A673 (cell line): ENCODE measurements at regions not wholly inside any gene's neighbourhood (a gene's known extent, or its start where the extent isn't known, plus 50 kb on each side); places are given as distances from the start of the nearest gene placed in this dataset.

Experiments
- BruUV-seq: library from RNA; stranded (reverse); fragments of 400-500 nt; replicated peaks from 2 replicates; lab custom pipeline; 2021; lab: Mats Ljungman, UMichigan
- CTCF ChIA-PET: fragments of 300-600 bp; sonication (Branson Sonifier 250); formaldehyde crosslinking; loops from one replicate; lab custom pipeline; 2022; ENCODE audit warnings: antibody characterized with exemption; lab: Charles Lee
- POLR2A ChIA-PET: fragments of 300-600 bp; sonication (Branson Sonifier 250); formaldehyde crosslinking; loops from one replicate; lab custom pipeline; 2022; ENCODE audit warnings: antibody characterized with exemption; ENCODE audit not compliant: low non-redundant PET; lab: Charles Lee
- DNase-seq: peaks from one replicate; pipeline ENCODE4 v3.0.0-alpha.2; 2015; ENCODE audit warnings: low spot score
- H3K27ac ChIP-seq: fragments of 200-600 bp; sonication (generic); 2 replicates; pipeline ENCODE4 v1.5.1; 2016; ENCODE audit warnings: mixed run types, low read depth, mild to moderate bottlenecking, mixed read lengths, antibody characterized with exemption, low read length; ENCODE audit not compliant: poor library complexity, severe bottlenecking
- H3K27me3 ChIP-seq: fragments of 200-600 bp; sonication (generic); replicated peaks from 2 replicates; pipeline ENCODE4 v1.6.1; 2017; ENCODE audit warnings: mixed run types, low read depth, mild to moderate bottlenecking, mixed read lengths, antibody characterized with exemption, low read length; ENCODE audit not compliant: insufficient read depth, poor library complexity
- H3K36me3 ChIP-seq: fragments of 200-600 bp; sonication (generic); 2 replicates; pipeline ENCODE4 v1.6.1; 2016; ENCODE audit warnings: mixed run types, mild to moderate bottlenecking, mixed read lengths, antibody characterized with exemption, low read length; ENCODE audit not compliant: insufficient read depth, poor library complexity, severe bottlenecking
- H3K4me1 ChIP-seq: fragments of 200-600 bp; sonication (generic); 2 replicates; pipeline ENCODE4 v1.6.1; 2017; ENCODE audit warnings: mixed run types, mild to moderate bottlenecking, mixed read lengths, antibody characterized with exemption, low read length; ENCODE audit not compliant: insufficient read depth, poor library complexity, severe bottlenecking
- H3K4me3 ChIP-seq: fragments of 200-600 bp; sonication (generic); 2 replicates; pipeline ENCODE4 v1.5.1; 2016; ENCODE audit warnings: low read depth, mixed run types, mild to moderate bottlenecking, mixed read lengths, low read length; ENCODE audit not compliant: poor library complexity, severe bottlenecking
- H3K9me3 ChIP-seq: fragments of 200-600 bp; sonication (generic); 2 replicates; pipeline ENCODE4 v1.6.1; 2016; ENCODE audit warnings: mixed run types, low read depth, mild to moderate bottlenecking, mixed read lengths, antibody characterized with exemption, low read length; ENCODE audit not compliant: poor library complexity, severe bottlenecking
- EZH2 ChIP-seq: fragments of 200-600 bp; sonication (generic); IDR thresholded peaks from 2 replicates; pipeline ENCODE4 v1.6.1; 2017; ENCODE audit warnings: borderline replicate concordance, low read depth, mild to moderate bottlenecking, mixed read lengths, antibody characterized with exemption, low read length; ENCODE audit not compliant: poor library complexity, severe bottlenecking
- intact Hi-C: fragments of 100-400 bp; cut with micrococcal nuclease; formaldehyde crosslinking; loops from one replicate; pipeline ENCODE4 v1.10.0; 2022; ENCODE audit not compliant: unreplicated experiment
- TF ChIP-seq, protein P1 (sequence below): fragments of 300-800, 200-600 bp; sonication (generic); conservative IDR thresholded peaks from 2 replicates; pipeline ENCODE4 v1.5.1; 2017; ENCODE audit warnings: low read depth, mild to moderate bottlenecking, antibody characterized with exemption, low read length, moderate library complexity, mixed read lengths

DNA sequence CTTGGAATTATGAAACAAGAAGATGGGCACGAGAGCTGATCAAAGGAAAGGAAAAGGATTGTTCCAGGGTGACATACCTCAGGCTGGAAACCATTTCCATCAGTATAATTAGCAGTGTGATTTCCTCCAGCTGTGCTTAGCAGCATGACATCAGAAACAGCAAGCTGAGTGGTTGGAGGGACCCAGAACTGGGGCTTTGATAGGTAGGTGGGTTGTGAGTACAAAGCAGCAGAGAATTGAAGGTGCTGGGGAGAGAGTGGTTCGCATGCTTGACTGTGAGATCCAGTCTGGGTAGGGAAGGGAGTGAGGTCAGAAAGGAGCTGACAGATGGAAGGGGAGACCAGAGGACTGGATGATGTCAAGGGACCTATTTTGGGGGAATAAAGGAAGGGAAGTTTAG, 90.4 kb downstream of the CD164 start:
- H3K36me3 ChIP-seq, result no peaks in the 10 kb centered on the region
- ChIA-PET CTCF (interaction anchor here (0.6 kb wide), 1 partner anchor 453 kb away, joined by 3 read pairs; no protein-coding TSS in a partner anchor), POLR2A (no interaction called here)
- no peaks in the 10 kb centered on the region for H3K9me3 ChIP-seq
- TF ChIP-seq EZH2, result no peak
- TF ChIP-seq, protein P1, sequence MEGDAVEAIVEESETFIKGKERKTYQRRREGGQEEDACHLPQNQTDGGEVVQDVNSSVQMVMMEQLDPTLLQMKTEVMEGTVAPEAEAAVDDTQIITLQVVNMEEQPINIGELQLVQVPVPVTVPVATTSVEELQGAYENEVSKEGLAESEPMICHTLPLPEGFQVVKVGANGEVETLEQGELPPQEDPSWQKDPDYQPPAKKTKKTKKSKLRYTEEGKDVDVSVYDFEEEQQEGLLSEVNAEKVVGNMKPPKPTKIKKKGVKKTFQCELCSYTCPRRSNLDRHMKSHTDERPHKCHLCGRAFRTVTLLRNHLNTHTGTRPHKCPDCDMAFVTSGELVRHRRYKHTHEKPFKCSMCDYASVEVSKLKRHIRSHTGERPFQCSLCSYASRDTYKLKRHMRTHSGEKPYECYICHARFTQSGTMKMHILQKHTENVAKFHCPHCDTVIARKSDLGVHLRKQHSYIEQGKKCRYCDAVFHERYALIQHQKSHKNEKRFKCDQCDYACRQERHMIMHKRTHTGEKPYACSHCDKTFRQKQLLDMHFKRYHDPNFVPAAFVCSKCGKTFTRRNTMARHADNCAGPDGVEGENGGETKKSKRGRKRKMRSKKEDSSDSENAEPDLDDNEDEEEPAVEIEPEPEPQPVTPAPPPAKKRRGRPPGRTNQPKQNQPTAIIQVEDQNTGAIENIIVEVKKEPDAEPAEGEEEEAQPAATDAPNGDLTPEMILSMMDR, result no peak
- H3K27me3 ChIP-seq, result no peaks in the 10 kb centered on the region
- no peak overlapping the region for H3K4me3 ChIP-seq
- H3K4me1 ChIP-seq, result no peaks in the 10 kb centered on the region
- peak; percentile 21 for DNase-seq
- BruUV-seq, result no TSS peak
- intact Hi-C loops, result no loop called here
- H3K27ac ChIP-seq, result no peak overlapping the region

DNA sequence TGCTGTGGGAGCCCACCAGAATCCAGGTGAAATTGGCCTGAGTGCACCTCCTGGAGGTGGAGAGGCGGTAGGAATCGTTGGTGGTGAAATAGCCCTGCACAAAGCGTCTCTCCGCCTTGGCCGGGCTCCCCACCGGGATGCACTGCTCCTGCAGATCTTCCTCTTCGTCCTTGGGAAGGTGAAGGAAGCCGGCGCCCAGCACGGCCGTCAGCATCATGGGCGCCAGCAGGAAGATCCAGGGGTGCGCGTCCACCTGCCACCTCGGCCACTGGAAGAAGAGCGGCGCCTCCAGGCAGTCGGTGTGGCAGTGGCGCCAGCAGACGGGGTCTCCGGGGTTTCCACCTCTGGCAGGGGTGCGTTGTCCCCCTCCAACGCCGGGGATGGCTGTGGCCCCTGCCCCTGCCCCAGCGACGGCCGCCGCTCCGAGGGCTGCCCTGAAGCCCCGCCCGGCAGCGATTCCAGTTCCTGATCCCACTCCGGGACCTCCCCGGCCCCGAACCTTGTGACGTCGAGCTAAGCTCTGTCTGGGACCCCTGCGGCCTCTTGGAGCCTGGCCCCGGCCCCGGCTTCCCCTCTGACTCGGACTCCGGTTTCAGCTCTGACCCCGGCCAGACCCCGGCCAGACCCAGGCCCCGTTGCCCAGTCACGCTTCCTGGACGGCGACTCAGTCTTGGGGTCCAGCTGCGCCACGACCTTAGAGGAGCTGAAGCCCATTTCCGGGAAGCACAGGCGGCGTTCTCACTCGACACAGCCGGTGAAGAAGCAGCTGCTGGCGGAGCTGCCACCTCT, 91.9 kb downstream of the CD164 start:
- ChIA-PET CTCF (no interaction called here), POLR2A (no interaction called here)
- H3K27me3 ChIP-seq, result no peaks in the 10 kb centered on the region
- H3K27ac ChIP-seq, result no peak overlapping the region
- no peaks in the 10 kb centered on the region for H3K36me3 ChIP-seq
- no peaks in the 10 kb centered on the region for H3K4me1 ChIP-seq
- H3K9me3 ChIP-seq, result no peaks in the 10 kb centered on the region
- no peak overlapping the region for H3K4me3 ChIP-seq
- DNase-seq, result no peak
- intact Hi-C loops, result no loop called here
- BruUV-seq, result no TSS peak
- TF ChIP-seq, protein P1, result no peak
- no peak for TF ChIP-seq EZH2

DNA sequence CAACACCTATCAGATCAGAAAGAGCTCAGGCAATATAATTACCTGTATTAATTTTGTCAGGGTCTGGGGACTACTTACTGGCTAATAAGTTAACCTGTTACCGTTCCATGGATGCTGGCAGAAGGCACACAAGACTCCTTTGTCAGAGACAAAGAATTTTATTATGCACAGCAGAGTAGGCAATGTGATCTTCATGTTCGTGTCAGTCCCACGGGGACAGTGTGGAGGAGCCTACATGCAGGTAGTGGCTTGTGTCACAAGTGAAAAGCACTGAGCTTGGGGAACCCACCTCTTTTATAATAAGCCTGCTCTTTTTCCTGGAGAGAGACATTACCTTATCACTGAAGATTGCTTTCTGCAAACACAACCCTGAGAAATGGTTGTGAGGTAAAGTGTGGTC, 96.9 kb downstream of the CD164 start:
- H3K27me3 ChIP-seq, result no peaks in the 10 kb centered on the region
- intact Hi-C loops, result no loop called here
- CTCF ChIA-PET, result no interaction called here
- H3K4me3 ChIP-seq, result no peak overlapping the region
- H3K27ac ChIP-seq, result no peak overlapping the region
- POLR2A ChIA-PET, result no interaction called here
- DNase-seq, result no peak
- H3K36me3 ChIP-seq, result no peaks in the 10 kb centered on the region
- H3K9me3 ChIP-seq, result no peaks in the 10 kb centered on the region
- TF ChIP-seq, protein P1, result no peak
- TF ChIP-seq EZH2, result no peak
- no TSS peak for BruUV-seq
- H3K4me1 ChIP-seq, result no peaks in the 10 kb centered on the region
